Cerebellar cortex (tissue), 1 donor: ENCODE measurements at regions not wholly inside any gene's neighbourhood (a gene's known extent, or its start where the extent isn't known, plus 50 kb on each side); places are given as distances from the start of the nearest gene placed in this dataset.

Experiments used
- DNase-seq: peaks from one replicate; pipeline ENCODE4 v3.0.0-alpha.2; 2015; ENCODE audit warnings: low spot score

- no peak for DNase-seq
Measured at GRCh38 chr12:115176741-115177400, 492.9 kb upstream of the TBX3 start.

- peak; percentile 3 for DNase-seq
Measured at GRCh38 chr12:115174920-115175319, 490.9 kb upstream of the TBX3 start.

GRCh38 chr12:115172521-115172920 lies 488.5 kb upstream of the TBX3 start:
- no peak for DNase-seq

GRCh38 chr12:115169981-115170380 lies 486.0 kb upstream of the TBX3 start:
- no peak for DNase-seq

GRCh38 chr12:115166698-115167315 lies 482.8 kb upstream of the TBX3 start:
- no peak for DNase-seq

GRCh38 chr12:115163710-115164109 lies 479.7 kb upstream of the TBX3 start:
- no peak for DNase-seq

GRCh38 chr12:115160271-115161128 lies 476.5 kb upstream of the TBX3 start:
- no peak for DNase-seq

GRCh38 chr12:115158816-115159215 lies 474.8 kb upstream of the TBX3 start:
- no peak for DNase-seq

GRCh38 chr12:115155665-115156645 lies 472.0 kb upstream of the TBX3 start:
- no peak for DNase-seq

- DNase-seq = no peak
Measured at GRCh38 chr12:115149685-115150378, 465.9 kb upstream of the TBX3 start.

- DNase-seq = no peak
Measured at GRCh38 chr12:115149279-115149678, 465.3 kb upstream of the TBX3 start.

- no peak for DNase-seq
Measured at GRCh38 chr12:115147916-115148315, 463.9 kb upstream of the TBX3 start.

GRCh38 chr12:115146453-115146852 lies 462.5 kb upstream of the TBX3 start:
- no peak for DNase-seq

- DNase-seq = no peak
Measured at GRCh38 chr12:115144425-115144824, 460.4 kb upstream of the TBX3 start.

GRCh38 chr12:115140981-115141655 lies 457.1 kb upstream of the TBX3 start:
- no peak for DNase-seq

- no peak for DNase-seq
Measured at GRCh38 chr12:115137812-115138521, 454.0 kb upstream of the TBX3 start.

GRCh38 chr12:115135800-115136211 lies 451.8 kb upstream of the TBX3 start:
- DNase-seq = peak; percentile 9

GRCh38 chr12:115134298-115134697 lies 450.3 kb upstream of the TBX3 start:
- DNase-seq = no peak

- DNase-seq = no peak
Measured at GRCh38 chr12:115132905-115133304, 448.9 kb upstream of the TBX3 start.

GRCh38 chr12:115132145-115132544 lies 448.2 kb upstream of the TBX3 start:
- DNase-seq = no peak
